SK-N-SH (cell line): ENCODE measurements at regions not wholly inside any gene's neighbourhood (a gene's known extent, or its start where the extent isn't known, plus 50 kb on each side); places are given as distances from the start of the nearest gene placed in this dataset.

ENCODE experiments used
- CTCF ChIA-PET: fragments of 300-600, 350-600 bp; formaldehyde crosslinking; extraction: SDS; loops from one replicate; lab custom pipeline; 2021; lab: Yijun Ruan, JAX
- POLR2A ChIA-PET: fragments of 350-600 bp; sonication (Branson Sonifier 250); formaldehyde crosslinking; extraction: SDS; loops from one replicate; lab custom pipeline; 2020; ENCODE audit warnings: antibody characterized with exemption, inconsistent platforms; lab: Yijun Ruan, JAX
- DNase-seq: peaks from one replicate; pipeline ENCODE4 v3.0.0; 2012
- H2AFZ ChIP-seq: fragments of 200-600 bp; sonication (generic); 2 replicates; pipeline ENCODE4 v1.8.1; 2016; ENCODE audit warnings: antibody characterized with exemption, mild to moderate bottlenecking, low read depth
- H3F3A ChIP-seq: fragments of 200-600 bp; sonication (generic); replicated peaks from 2 replicates; pipeline ENCODE3; 2016; ENCODE audit warnings: antibody characterized with exemption, mild to moderate bottlenecking; ENCODE audit not compliant: insufficient read depth
- H3K27ac ChIP-seq, 2 experiments: fragments of 200-500 bp in 1 of 2; fragments of 200-600 bp in 1 of 2; sonication (Bioruptor generic) in 1 of 2; sonication (generic), shearing (Covaris generic) in 1 of 2; 2 replicates each; pipeline versions ENCODE4 v1.5.1 to v1.6.1; 2014 to 2016; ENCODE audit warnings: low read depth in 2 of 2, inconsistent platforms in 1 of 2, low read length in 1 of 2, mild to moderate bottlenecking in 1 of 2, mixed read lengths in 1 of 2
- H3K27me3 ChIP-seq: fragments of 200-600 bp; sonication (generic), shearing (Covaris generic); 2 replicates; pipeline ENCODE4 v1.6.1; 2016; ENCODE audit warnings: mixed run types; ENCODE audit not compliant: insufficient read depth
- H3K36me3 ChIP-seq, 2 experiments: fragments of 200-500 bp in 1 of 2; fragments of 200-600 bp in 1 of 2; sonication (Bioruptor generic) in 1 of 2; sonication (generic) in 1 of 2; replicated peaks in 1 of 2; 2 replicates each; pipeline versions ENCODE3 to v1.5.1; 2014 to 2016; ENCODE audit warnings: low read length in 1 of 2, mild to moderate bottlenecking in 1 of 2; ENCODE audit not compliant: insufficient read depth in 2 of 2, control insufficient read depth in 1 of 2
- H3K4me1 ChIP-seq, 2 experiments: fragments of 200-500 bp in 1 of 2; fragments of 200-600 bp in 1 of 2; sonication (Bioruptor generic) in 1 of 2; sonication (generic), shearing (Covaris generic) in 1 of 2; 2 replicates each; pipeline versions ENCODE4 v1.5.1 to v1.6.1; 2014 to 2016; ENCODE audit warnings: low read depth in 1 of 2, low read length in 1 of 2, mixed run types in 1 of 2; ENCODE audit not compliant: insufficient read depth in 2 of 2, control insufficient read depth in 1 of 2
- H3K4me2 ChIP-seq: fragments of 200-600 bp; sonication (generic), shearing (Covaris generic); 2 replicates; pipeline ENCODE4 v1.6.1; 2017; ENCODE audit warnings: mixed run types
- H3K4me3 ChIP-seq, 2 experiments: fragments of 200-500 bp in 1 of 2; fragments of 200-600 bp in 1 of 2; sonication (Bioruptor generic) in 1 of 2; sonication (generic), shearing (Covaris generic) in 1 of 2; 2 replicates each; pipeline versions ENCODE4 v1.5.1 to v1.8.1; 2014 to 2016; ENCODE audit warnings: low read depth in 2 of 2, inconsistent platforms in 1 of 2, low read length in 1 of 2, mild to moderate bottlenecking in 1 of 2, mixed read lengths in 1 of 2, moderate library complexity in 1 of 2
- H3K79me2 ChIP-seq: fragments of 200-600 bp; sonication (generic); 2 replicates; pipeline ENCODE4 v1.8.1; 2017; ENCODE audit warnings: mild to moderate bottlenecking; ENCODE audit not compliant: insufficient read depth
- H3K9ac ChIP-seq: fragments of 200-600 bp; sonication (generic); 2 replicates; pipeline ENCODE4 v1.6.1; 2017; ENCODE audit warnings: mixed run types
- H3K9me2 ChIP-seq: fragments of 200-600 bp; sonication (generic); 2 replicates; pipeline ENCODE4 v1.6.1; 2017; ENCODE audit warnings: mixed run types
- H3K9me3 ChIP-seq: fragments of 200-600 bp; sonication (generic); 2 replicates; pipeline ENCODE4 v1.6.1; 2017; ENCODE audit warnings: mixed run types, mild to moderate bottlenecking, moderate library complexity
- H4K20me1 ChIP-seq: fragments of 200-600 bp; sonication (generic); 2 replicates; pipeline ENCODE4 v1.6.1; 2017; ENCODE audit warnings: mild to moderate bottlenecking, mixed run types; ENCODE audit not compliant: insufficient read depth
- CHD2 ChIP-seq: fragments of 150-350 bp; IDR thresholded peaks from 2 replicates; pipeline ENCODE4 v1.6.1; 2018; ENCODE audit warnings: low read length; ENCODE audit not compliant: partially characterized antibody
- EP300 ChIP-seq, 2 experiments: IDR thresholded peaks; 2 replicates each; pipeline versions ENCODE4 v1.4.0 to v1.6.1; 2012; ENCODE audit warnings: borderline replicate concordance in 1 of 2, low read depth in 1 of 2, low read length in 1 of 2
- FOSL2 ChIP-seq: IDR thresholded peaks from 2 replicates; pipeline ENCODE4 v1.4.0; 2012; ENCODE audit warnings: low read depth, mild to moderate bottlenecking, moderate library complexity, borderline replicate concordance
- FOXJ3 ChIP-seq: sonication (generic); formaldehyde crosslinking; IDR thresholded peaks from 2 replicates; pipeline ENCODE4 v1.5.1; 2020; ENCODE audit warnings: mild to moderate bottlenecking, missing genetic modification reagents
- FOXM1 ChIP-seq: IDR thresholded peaks from 2 replicates; pipeline ENCODE4 v1.4.0; 2012; ENCODE audit warnings: low read depth, mild to moderate bottlenecking
- GATA2 ChIP-seq: sonication (generic); formaldehyde crosslinking; IDR thresholded peaks from 2 replicates; pipeline ENCODE4 v1.5.0; 2020; ENCODE audit warnings: mild to moderate bottlenecking, missing genetic modification reagents
- JUND ChIP-seq: IDR thresholded peaks from 2 replicates; pipeline ENCODE4 v1.4.0; 2012
- MEF2A ChIP-seq: IDR thresholded peaks from 2 replicates; pipeline ENCODE4 v1.4.0; 2012; ENCODE audit warnings: low read depth, borderline replicate concordance
- NFIC ChIP-seq: IDR thresholded peaks from 2 replicates; pipeline ENCODE4 v1.4.0; 2012; ENCODE audit warnings: borderline replicate concordance
- NRF1 ChIP-seq: IDR thresholded peaks from 2 replicates; pipeline ENCODE4 v1.6.1; 2012; ENCODE audit warnings: low read depth, mild to moderate bottlenecking, low read length
- RCOR1 ChIP-seq: fragments of 150-350 bp; IDR thresholded peaks from 2 replicates; pipeline ENCODE4 v1.6.1; 2017; ENCODE audit warnings: antibody characterized with exemption, low read length
- RFX5 ChIP-seq: IDR thresholded peaks from 2 replicates; pipeline ENCODE4 v1.6.1; 2012; ENCODE audit warnings: mild to moderate bottlenecking, improper control_type of control experiment, low read length
- TEAD4 ChIP-seq: IDR thresholded peaks from 2 replicates; pipeline ENCODE4 v1.4.0; 2012; ENCODE audit warnings: mild to moderate bottlenecking, borderline replicate concordance; ENCODE audit not compliant: insufficient read depth
- WGBS: methylation state at CpG from one replicate; pipeline ENCODE4 v1.1.6; 2017; ENCODE audit warnings: low lambda C conversion rate; 5-methylcytosine and 5-hydroxymethylcytosine counted together
- TF ChIP-seq, protein P1 (sequence below): IDR thresholded peaks from 2 replicates; pipeline ENCODE4; 2012
- TF ChIP-seq, protein P2 (sequence below): IDR thresholded peaks from 2 replicates; pipeline ENCODE4 v1.6.1; 2012; ENCODE audit warnings: mild to moderate bottlenecking, low read depth, low read length, moderate library complexity
- TF ChIP-seq, protein P3 (sequence below): fragments of 150-350 bp; IDR thresholded peaks from 2 replicates; pipeline ENCODE4 v1.6.1; 2017; ENCODE audit warnings: antibody characterized with exemption, low read length, low read depth, borderline replicate concordance

DNA sequence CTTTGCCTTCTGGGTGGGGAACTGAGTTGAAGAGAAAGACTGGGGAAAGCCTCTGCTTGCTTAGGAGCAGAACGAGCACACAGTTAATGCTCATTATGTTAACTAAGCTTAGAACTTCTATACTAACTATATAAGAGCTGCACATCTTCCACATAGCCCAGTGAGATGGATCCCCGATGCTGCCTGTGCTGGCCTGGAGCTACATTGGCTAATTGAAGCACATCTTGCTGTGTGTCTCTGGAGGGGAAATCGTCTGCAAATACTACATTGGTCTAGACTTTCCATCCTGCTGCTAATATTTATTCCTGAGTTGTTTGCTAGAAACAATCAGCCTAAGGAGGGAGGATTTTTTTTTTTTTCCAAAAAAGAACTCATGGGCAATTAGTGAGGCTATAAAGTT is 406.3 kb downstream of the HAPSTR1 start:
- CTCF ChIA-PET: interaction anchor here (0.6 kb wide), 1 partner anchor 32 kb away, joined by 3 read pairs; no protein-coding TSS in a partner anchor
- 9% methylated on average over 3 of the region's 3 CpGs for WGBS
- no peaks in the 10 kb centered on the region for H3K36me3 ChIP-seq
- H3K9me3 ChIP-seq: 0 out of 2 replicates have a peak, but pooled peaks cover 4% of the 10 kb centered on the region
- no peak overlapping the region for H3K9ac ChIP-seq
- no peaks in the 10 kb centered on the region for H3K27me3 ChIP-seq
- H3K9me2 ChIP-seq: no peaks in the 10 kb centered on the region
- H4K20me1 ChIP-seq: no peaks in the 10 kb centered on the region
- H3K27ac ChIP-seq: no peak overlapping the region
- no peak overlapping the region for H3K4me3 ChIP-seq
- DNase-seq: no peak
- H3K4me2 ChIP-seq: no peak overlapping the region
- POLR2A ChIA-PET: no interaction called here
- no peaks in the 10 kb centered on the region for H3K4me1 ChIP-seq
- TF ChIP-seq TEAD4: no peak
- TF ChIP-seq NFIC: no peak
- TF ChIP-seq EP300 (IDR thresholded peaks at IDR 0.05; ENCODE audit: borderline replicate concordance in 1 of 2, low read depth in 1 of 2, low read length in 1 of 2): no peak
- TF ChIP-seq, protein P1, sequence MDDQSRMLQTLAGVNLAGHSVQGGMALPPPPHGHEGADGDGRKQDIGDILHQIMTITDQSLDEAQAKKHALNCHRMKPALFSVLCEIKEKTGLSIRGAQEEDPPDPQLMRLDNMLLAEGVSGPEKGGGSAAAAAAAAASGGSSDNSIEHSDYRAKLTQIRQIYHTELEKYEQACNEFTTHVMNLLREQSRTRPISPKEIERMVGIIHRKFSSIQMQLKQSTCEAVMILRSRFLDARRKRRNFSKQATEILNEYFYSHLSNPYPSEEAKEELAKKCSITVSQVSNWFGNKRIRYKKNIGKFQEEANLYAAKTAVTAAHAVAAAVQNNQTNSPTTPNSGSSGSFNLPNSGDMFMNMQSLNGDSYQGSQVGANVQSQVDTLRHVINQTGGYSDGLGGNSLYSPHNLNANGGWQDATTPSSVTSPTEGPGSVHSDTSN: no peak
- no peak for TF ChIP-seq RCOR1
- no peak for TF ChIP-seq MEF2A
- TF ChIP-seq FOXJ3 (CRISPR knock-in tag): no peak
- no peaks in the 10 kb centered on the region for H3F3A ChIP-seq
- no peaks in the 10 kb centered on the region for H3K79me2 ChIP-seq
- H2AFZ ChIP-seq: no peak overlapping the region

DNA sequence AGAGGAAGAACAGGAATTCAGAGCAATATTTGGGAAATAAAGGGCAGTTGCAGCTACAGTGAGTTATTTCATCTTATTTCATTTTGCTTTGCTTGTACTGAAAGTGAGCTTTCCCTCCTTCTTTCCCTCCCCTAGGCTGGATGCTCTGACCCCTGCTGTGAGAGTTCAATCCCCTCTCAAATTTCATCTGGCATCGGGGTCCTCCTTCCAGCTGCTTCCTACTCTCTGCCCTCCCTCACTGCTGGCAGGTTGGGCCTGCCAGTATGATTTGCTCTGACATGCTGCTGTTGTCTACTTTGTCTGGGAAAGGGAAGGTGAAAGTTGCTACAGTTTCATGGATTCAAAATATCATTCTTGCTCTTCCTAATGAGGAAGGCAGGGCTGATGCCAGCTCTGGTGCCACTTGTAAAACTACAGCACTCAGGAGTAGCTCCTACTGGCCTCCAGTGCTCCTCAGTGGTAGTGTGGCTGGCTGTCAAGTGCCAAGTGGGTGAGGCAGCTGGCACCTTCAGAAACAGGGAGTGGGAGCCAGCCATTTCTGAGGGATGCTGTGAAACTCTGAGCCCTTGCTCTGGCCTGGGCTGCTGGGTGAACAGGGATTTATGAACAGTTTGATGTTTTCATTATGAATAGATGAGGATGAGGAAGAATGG is 408.6 kb downstream of the HAPSTR1 start:
- H3F3A ChIP-seq: no peaks in the 10 kb centered on the region
- TF ChIP-seq GATA2 (CRISPR knock-in tag): no peak
- no peak for TF ChIP-seq JUND
- TF ChIP-seq FOSL2: no peak
- no peak for TF ChIP-seq RCOR1
- no peak for TF ChIP-seq EP300 (IDR thresholded peaks at IDR 0.05; ENCODE audit: borderline replicate concordance in 1 of 2, low read depth in 1 of 2, low read length in 1 of 2)
- TF ChIP-seq FOXM1: no peak
- no peak for TF ChIP-seq CHD2
- no peak for TF ChIP-seq RFX5
- TF ChIP-seq MEF2A: no peak
- TF ChIP-seq, protein P2, sequence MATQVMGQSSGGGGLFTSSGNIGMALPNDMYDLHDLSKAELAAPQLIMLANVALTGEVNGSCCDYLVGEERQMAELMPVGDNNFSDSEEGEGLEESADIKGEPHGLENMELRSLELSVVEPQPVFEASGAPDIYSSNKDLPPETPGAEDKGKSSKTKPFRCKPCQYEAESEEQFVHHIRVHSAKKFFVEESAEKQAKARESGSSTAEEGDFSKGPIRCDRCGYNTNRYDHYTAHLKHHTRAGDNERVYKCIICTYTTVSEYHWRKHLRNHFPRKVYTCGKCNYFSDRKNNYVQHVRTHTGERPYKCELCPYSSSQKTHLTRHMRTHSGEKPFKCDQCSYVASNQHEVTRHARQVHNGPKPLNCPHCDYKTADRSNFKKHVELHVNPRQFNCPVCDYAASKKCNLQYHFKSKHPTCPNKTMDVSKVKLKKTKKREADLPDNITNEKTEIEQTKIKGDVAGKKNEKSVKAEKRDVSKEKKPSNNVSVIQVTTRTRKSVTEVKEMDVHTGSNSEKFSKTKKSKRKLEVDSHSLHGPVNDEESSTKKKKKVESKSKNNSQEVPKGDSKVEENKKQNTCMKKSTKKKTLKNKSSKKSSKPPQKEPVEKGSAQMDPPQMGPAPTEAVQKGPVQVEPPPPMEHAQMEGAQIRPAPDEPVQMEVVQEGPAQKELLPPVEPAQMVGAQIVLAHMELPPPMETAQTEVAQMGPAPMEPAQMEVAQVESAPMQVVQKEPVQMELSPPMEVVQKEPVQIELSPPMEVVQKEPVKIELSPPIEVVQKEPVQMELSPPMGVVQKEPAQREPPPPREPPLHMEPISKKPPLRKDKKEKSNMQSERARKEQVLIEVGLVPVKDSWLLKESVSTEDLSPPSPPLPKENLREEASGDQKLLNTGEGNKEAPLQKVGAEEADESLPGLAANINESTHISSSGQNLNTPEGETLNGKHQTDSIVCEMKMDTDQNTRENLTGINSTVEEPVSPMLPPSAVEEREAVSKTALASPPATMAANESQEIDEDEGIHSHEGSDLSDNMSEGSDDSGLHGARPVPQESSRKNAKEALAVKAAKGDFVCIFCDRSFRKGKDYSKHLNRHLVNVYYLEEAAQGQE: no peak
- no peak for TF ChIP-seq TEAD4
- TF ChIP-seq NRF1: no peak
- TF ChIP-seq, protein P3, sequence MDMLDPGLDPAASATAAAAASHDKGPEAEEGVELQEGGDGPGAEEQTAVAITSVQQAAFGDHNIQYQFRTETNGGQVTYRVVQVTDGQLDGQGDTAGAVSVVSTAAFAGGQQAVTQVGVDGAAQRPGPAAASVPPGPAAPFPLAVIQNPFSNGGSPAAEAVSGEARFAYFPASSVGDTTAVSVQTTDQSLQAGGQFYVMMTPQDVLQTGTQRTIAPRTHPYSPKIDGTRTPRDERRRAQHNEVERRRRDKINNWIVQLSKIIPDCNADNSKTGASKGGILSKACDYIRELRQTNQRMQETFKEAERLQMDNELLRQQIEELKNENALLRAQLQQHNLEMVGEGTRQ: no peak
- TF ChIP-seq, all 33 proteins: peak for 0
- no peak for DNase-seq
- Histone ChIP-seq H3K4me1 (no peaks in the 10 kb centered on the region), H4K20me1 (no peaks in the 10 kb centered on the region), H3K36me3 (no peaks in the 10 kb centered on the region), H3K4me2 (no peak overlapping the region), H3K9me2 (no peaks in the 10 kb centered on the region), H3K79me2 (no peaks in the 10 kb centered on the region), H3K4me3 (no peak overlapping the region), H3K27me3 (no peaks in the 10 kb centered on the region), H3K9me3 (no peaks in the 10 kb centered on the region), H2AFZ (no peak overlapping the region), H3K27ac (no peak overlapping the region), H3K9ac (no peak overlapping the region)
- WGBS: 18% methylated on average over 1 of the region's 1 CpG
- POLR2A ChIA-PET: no interaction called here
- CTCF ChIA-PET: no interaction called here
